Panc1 (cell line): ENCODE measurements at regions not wholly inside any gene's neighbourhood (a gene's known extent, or its start where the extent isn't known, plus 50 kb on each side); places are given as distances from the start of the nearest gene placed in this dataset.

Experiments used
- ATAC-seq: fragments of 200-7000 bp; cut with Tn5 transposase; 2 replicates; pipeline ENCODE4 v1.9.1; 2020; ENCODE audit warnings: mild to moderate bottlenecking, moderate library complexity
- BruUV-seq: library from RNA; stranded (reverse); fragments of 400-500 nt; replicated peaks from 2 replicates; lab custom pipeline; 2021; lab: Mats Ljungman, UMichigan
- CTCF ChIA-PET: fragments of 300-600 bp; sonication (Branson Sonifier 250); formaldehyde crosslinking; loops from one replicate; lab custom pipeline; 2022; ENCODE audit warnings: antibody characterized with exemption; lab: Charles Lee
- POLR2A ChIA-PET: fragments of 300-600 bp; sonication (Branson Sonifier 250); formaldehyde crosslinking; loops from one replicate; lab custom pipeline; 2022; ENCODE audit warnings: antibody characterized with exemption; lab: Charles Lee
- DNase-seq: peaks from one replicate; pipeline ENCODE4 v3.0.0-alpha.2; 2010; ENCODE audit warnings: low read depth, low spot score
- H3K27ac ChIP-seq: 2 replicates; pipeline ENCODE4 v1.5.1; 2011; ENCODE audit warnings: mild to moderate bottlenecking, low read length, inconsistent platforms
- H3K27me3 ChIP-seq: fragments of 200-500 bp; sonication (Bioruptor generic); 2 replicates; pipeline ENCODE4 v1.6.0; 2014; ENCODE audit warnings: low read length, inconsistent platforms; ENCODE audit not compliant: control insufficient read depth, insufficient read depth
- H3K36me3 ChIP-seq: fragments of 200-500 bp; sonication (Bioruptor generic); 2 replicates; pipeline ENCODE4 v1.5.1; 2014; ENCODE audit warnings: inconsistent platforms, mild to moderate bottlenecking, low read length, moderate library complexity; ENCODE audit not compliant: control insufficient read depth, insufficient read depth
- H3K4me1 ChIP-seq: 2 replicates; pipeline ENCODE4 v1.5.1; 2011; ENCODE audit warnings: inconsistent platforms, mild to moderate bottlenecking, low read length, moderate library complexity; ENCODE audit not compliant: control insufficient read depth, insufficient read depth
- H3K4me3 ChIP-seq, 2 experiments: 2 replicates each; pipeline ENCODE4 v1.5.1; 2011 to 2012; ENCODE audit warnings: low read depth in 2 of 2, low read length in 2 of 2, mild to moderate bottlenecking in 2 of 2, inconsistent platforms in 1 of 2, moderate library complexity in 1 of 2
- H3K9me3 ChIP-seq: fragments of 200-500 bp; sonication (Bioruptor generic); 2 replicates; pipeline ENCODE4 v1.5.1; 2014; ENCODE audit warnings: low read depth, mild to moderate bottlenecking, inconsistent platforms, low read length, moderate library complexity; ENCODE audit not compliant: control insufficient read depth, insufficient read depth
- POLR2AphosphoS5 ChIP-seq: IDR thresholded peaks from 2 replicates; pipeline ENCODE4 v1.6.1; 2012; ENCODE audit warnings: mild to moderate bottlenecking, low read depth, low read length, moderate library complexity
- SIN3A ChIP-seq: IDR thresholded peaks from 2 replicates; pipeline ENCODE4 v1.6.1; 2012; ENCODE audit warnings: low read depth, mild to moderate bottlenecking, low read length, moderate library complexity, borderline replicate concordance; ENCODE audit not compliant: insufficient read depth
- TCF7L2 ChIP-seq: IDR thresholded peaks from 2 replicates; pipeline ENCODE4 v1.6.1; 2011; ENCODE audit warnings: mild to moderate bottlenecking, low read depth, low read length, inconsistent platforms
- in situ Hi-C: cut with HindIII; loops from 2 replicates; pipeline ENCODE4 v1.10.0; 2016; ENCODE audit warnings: low sequenced_read_pairs, low pct_unique_long_range_greater_than_20kb
- intact Hi-C: fragments of 100-400 bp; cut with micrococcal nuclease; formaldehyde crosslinking; loops from one replicate; pipeline ENCODE4 v1.10.0; 2022; ENCODE audit not compliant: unreplicated experiment
- TF ChIP-seq, protein P1 (sequence below): fragments of 450-650 bp; IDR thresholded peaks from 2 replicates; pipeline ENCODE4 v1.5.1; 2017; ENCODE audit warnings: mild to moderate bottlenecking
- TF ChIP-seq, protein P2 (sequence below), 2 experiments: IDR thresholded peaks; 2 replicates each; pipeline ENCODE4 v1.6.1; 2011 to 2012; ENCODE audit warnings: low read depth in 2 of 2, control low read depth in 1 of 2, low read length in 1 of 2, mild to moderate bottlenecking in 1 of 2, moderate library complexity in 1 of 2; ENCODE audit not compliant: insufficient read depth in 1 of 2

- in situ Hi-C loops = no loop called here
- Histone ChIP-seq H3K4me1 (no peaks in the 10 kb centered on the region), H3K36me3 (no peaks in the 10 kb centered on the region), H3K27ac (no peak overlapping the region), H3K9me3 (no peaks in the 10 kb centered on the region), H3K4me3 (no peak overlapping the region), H3K27me3 (no peaks in the 10 kb centered on the region)
- TF ChIP-seq, protein P1, sequence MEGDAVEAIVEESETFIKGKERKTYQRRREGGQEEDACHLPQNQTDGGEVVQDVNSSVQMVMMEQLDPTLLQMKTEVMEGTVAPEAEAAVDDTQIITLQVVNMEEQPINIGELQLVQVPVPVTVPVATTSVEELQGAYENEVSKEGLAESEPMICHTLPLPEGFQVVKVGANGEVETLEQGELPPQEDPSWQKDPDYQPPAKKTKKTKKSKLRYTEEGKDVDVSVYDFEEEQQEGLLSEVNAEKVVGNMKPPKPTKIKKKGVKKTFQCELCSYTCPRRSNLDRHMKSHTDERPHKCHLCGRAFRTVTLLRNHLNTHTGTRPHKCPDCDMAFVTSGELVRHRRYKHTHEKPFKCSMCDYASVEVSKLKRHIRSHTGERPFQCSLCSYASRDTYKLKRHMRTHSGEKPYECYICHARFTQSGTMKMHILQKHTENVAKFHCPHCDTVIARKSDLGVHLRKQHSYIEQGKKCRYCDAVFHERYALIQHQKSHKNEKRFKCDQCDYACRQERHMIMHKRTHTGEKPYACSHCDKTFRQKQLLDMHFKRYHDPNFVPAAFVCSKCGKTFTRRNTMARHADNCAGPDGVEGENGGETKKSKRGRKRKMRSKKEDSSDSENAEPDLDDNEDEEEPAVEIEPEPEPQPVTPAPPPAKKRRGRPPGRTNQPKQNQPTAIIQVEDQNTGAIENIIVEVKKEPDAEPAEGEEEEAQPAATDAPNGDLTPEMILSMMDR = no peak
- TF ChIP-seq SIN3A = no peak
- no peak for TF ChIP-seq POLR2AphosphoS5
- ATAC-seq (no peak), DNase-seq (no peak)
- CTCF ChIA-PET = no interaction called here
- POLR2A ChIA-PET = no interaction called here
- no TSS peak for BruUV-seq
- intact Hi-C loops = no loop called here
Observed at GRCh38 chr1:221888801-221889200, 146.9 kb upstream of the DUSP10 start.

- in situ Hi-C loops = no loop called here
- intact Hi-C loops = no loop called here
- Histone ChIP-seq H3K9me3 (no peaks in the 10 kb centered on the region), H3K27ac (no peak overlapping the region), H3K4me1 (no peaks in the 10 kb centered on the region), H3K36me3 (no peaks in the 10 kb centered on the region), H3K4me3 (no peak overlapping the region), H3K27me3 (no peaks in the 10 kb centered on the region)
- no peak for ATAC-seq
- ChIA-PET CTCF (no interaction called here), POLR2A (no interaction called here)
- DNase-seq = no peak
- TF ChIP-seq, protein P1 = no peak
- no peak for TF ChIP-seq SIN3A
- BruUV-seq = no TSS peak
Observed at GRCh38 chr1:221888218-221888617, 146.3 kb upstream of the DUSP10 start.

GRCh38 chr1:221887758-221888157 is 145.9 kb upstream of the DUSP10 start:
- TF ChIP-seq POLR2AphosphoS5 = no peak
- no peak for TF ChIP-seq TCF7L2
- TF ChIP-seq, protein P1 = no peak
- TF ChIP-seq, protein P2, sequence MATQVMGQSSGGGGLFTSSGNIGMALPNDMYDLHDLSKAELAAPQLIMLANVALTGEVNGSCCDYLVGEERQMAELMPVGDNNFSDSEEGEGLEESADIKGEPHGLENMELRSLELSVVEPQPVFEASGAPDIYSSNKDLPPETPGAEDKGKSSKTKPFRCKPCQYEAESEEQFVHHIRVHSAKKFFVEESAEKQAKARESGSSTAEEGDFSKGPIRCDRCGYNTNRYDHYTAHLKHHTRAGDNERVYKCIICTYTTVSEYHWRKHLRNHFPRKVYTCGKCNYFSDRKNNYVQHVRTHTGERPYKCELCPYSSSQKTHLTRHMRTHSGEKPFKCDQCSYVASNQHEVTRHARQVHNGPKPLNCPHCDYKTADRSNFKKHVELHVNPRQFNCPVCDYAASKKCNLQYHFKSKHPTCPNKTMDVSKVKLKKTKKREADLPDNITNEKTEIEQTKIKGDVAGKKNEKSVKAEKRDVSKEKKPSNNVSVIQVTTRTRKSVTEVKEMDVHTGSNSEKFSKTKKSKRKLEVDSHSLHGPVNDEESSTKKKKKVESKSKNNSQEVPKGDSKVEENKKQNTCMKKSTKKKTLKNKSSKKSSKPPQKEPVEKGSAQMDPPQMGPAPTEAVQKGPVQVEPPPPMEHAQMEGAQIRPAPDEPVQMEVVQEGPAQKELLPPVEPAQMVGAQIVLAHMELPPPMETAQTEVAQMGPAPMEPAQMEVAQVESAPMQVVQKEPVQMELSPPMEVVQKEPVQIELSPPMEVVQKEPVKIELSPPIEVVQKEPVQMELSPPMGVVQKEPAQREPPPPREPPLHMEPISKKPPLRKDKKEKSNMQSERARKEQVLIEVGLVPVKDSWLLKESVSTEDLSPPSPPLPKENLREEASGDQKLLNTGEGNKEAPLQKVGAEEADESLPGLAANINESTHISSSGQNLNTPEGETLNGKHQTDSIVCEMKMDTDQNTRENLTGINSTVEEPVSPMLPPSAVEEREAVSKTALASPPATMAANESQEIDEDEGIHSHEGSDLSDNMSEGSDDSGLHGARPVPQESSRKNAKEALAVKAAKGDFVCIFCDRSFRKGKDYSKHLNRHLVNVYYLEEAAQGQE (IDR thresholded peaks at IDR 0.05; ENCODE audit: insufficient read depth in 1 of 2, low read depth in 2 of 2, low read length in 1 of 2) = no peak
- TF ChIP-seq SIN3A = no peak
- H3K4me1 ChIP-seq = no peaks in the 10 kb centered on the region
- CTCF ChIA-PET = no interaction called here
- H3K27ac ChIP-seq = no peak overlapping the region
- POLR2A ChIA-PET = no interaction called here
- no peaks in the 10 kb centered on the region for H3K9me3 ChIP-seq
- DNase-seq (no peak), ATAC-seq (no peak)
- H3K4me3 ChIP-seq = no peak overlapping the region
- intact Hi-C loops = no loop called here
- H3K36me3 ChIP-seq = no peaks in the 10 kb centered on the region
- in situ Hi-C loops = no loop called here
- H3K27me3 ChIP-seq = no peaks in the 10 kb centered on the region
- no TSS peak for BruUV-seq
